Upper lobe of left lung (tissue), 6 donors: ENCODE measurements at regions not wholly inside any gene's neighbourhood (a gene's known extent, or its start where the extent isn't known, plus 50 kb on each side); places are given as distances from the start of the nearest gene placed in this dataset.

Experiments
- ATAC-seq, 2 donors: fragments of 200-7000 bp; cut with Tn5 transposase; one replicate each; pipeline ENCODE4 v1.9.1; 2022; ENCODE audit warnings: mild to moderate bottlenecking in 2 of 2, moderate library complexity in 2 of 2; ENCODE audit not compliant: low FRiP score in 2 of 2
- DNase-seq, 2 donors: peaks; one replicate each; pipeline ENCODE4 v3.0.0-alpha.2; 2019 to 2020
- H3K27ac ChIP-seq, 4 donors: fragments of 200-600 bp; sonication (generic); one replicate each; pipeline ENCODE4 v1.5.1; 2016 to 2019
- H3K27me3 ChIP-seq, 4 donors: fragments of 200-600 bp; sonication (generic); one replicate each; pipeline ENCODE4 v1.5.1; 2017 to 2019
- H3K36me3 ChIP-seq, 4 donors: fragments of 200-600 bp; sonication (generic); one replicate each; pipeline ENCODE4 v1.5.1; 2016 to 2019
- H3K4me1 ChIP-seq, 4 donors: fragments of 200-600 bp; sonication (generic); one replicate each; pipeline ENCODE4 v1.5.1; 2018 to 2019
- H3K4me3 ChIP-seq, 4 donors: fragments of 200-600 bp; sonication (generic); one replicate each; pipeline ENCODE4 v1.5.1; 2017 to 2019; ENCODE audit warnings: mild to moderate bottlenecking in 2 of 4, moderate library complexity in 1 of 4
- H3K9me3 ChIP-seq, 4 donors: fragments of 200-600 bp; sonication (generic); one replicate each; pipeline ENCODE4 v1.5.1; 2018 to 2019
- CTCF ChIP-seq, 6 experiments: fragments of 450-650 bp in 4 of 6; fragments of 200-600 bp in 2 of 6; sonication (generic) in 2 of 6; IDR thresholded peaks; one replicate each; pipeline ENCODE4 v1.5.1; 2016 to 2019; ENCODE audit warnings: antibody characterized with exemption in 6 of 6
- EP300 ChIP-seq, 4 donors: sonication (generic); formaldehyde crosslinking; IDR thresholded peaks; one replicate each; pipeline ENCODE4 v1.5.1; 2017; ENCODE audit warnings: antibody characterized with exemption in 4 of 4, control low read depth in 2 of 4
- POLR2A ChIP-seq, 4 donors: fragments of 450-650 bp; IDR thresholded peaks; one replicate each; pipeline ENCODE4 v1.5.1; 2016 to 2017; ENCODE audit warnings: antibody characterized with exemption in 4 of 4, mild to moderate bottlenecking in 2 of 4
- POLR2AphosphoS5 ChIP-seq, 2 donors: sonication (generic); formaldehyde crosslinking; IDR thresholded peaks; one replicate each; pipeline ENCODE4 v1.5.1; 2017; ENCODE audit warnings: antibody characterized with exemption in 2 of 2
- WGBS, 2 donors: methylation state at CpG; one replicate each; pipeline ENCODE4 v1.1.5; 2017 to 2018; 5-methylcytosine and 5-hydroxymethylcytosine counted together
- donor health status: DM: no; HTN: no; CAD: no; lungs with moderate emphysema.
- donor health status: DM: no; HTN: yes; CAD: no; lungs with severe emphysema.

- 40 to 56% methylated on average over 2 of the region's 2 CpGs for WGBS, 2 donors
- Histone ChIP-seq H3K4me3 (no peak overlapping the region), H3K9me3 (no peaks in the 10 kb centered on the region), H3K4me1 (peaks cover 0 to 15% (median 0%) of the 10 kb centered on the region in 4 donors), H3K36me3 (no peaks in the 10 kb centered on the region), H3K27me3 (no peaks in the 10 kb centered on the region), H3K27ac (no peak overlapping the region)
- no peak for DNase-seq
- no peak for TF ChIP-seq POLR2AphosphoS5 (IDR thresholded peaks at IDR 0.05)
- ATAC-seq: no peak
These were observed 80.1 kb downstream of the DACT1 start for GRCh38 chr14:58717813-58718212.

DNA sequence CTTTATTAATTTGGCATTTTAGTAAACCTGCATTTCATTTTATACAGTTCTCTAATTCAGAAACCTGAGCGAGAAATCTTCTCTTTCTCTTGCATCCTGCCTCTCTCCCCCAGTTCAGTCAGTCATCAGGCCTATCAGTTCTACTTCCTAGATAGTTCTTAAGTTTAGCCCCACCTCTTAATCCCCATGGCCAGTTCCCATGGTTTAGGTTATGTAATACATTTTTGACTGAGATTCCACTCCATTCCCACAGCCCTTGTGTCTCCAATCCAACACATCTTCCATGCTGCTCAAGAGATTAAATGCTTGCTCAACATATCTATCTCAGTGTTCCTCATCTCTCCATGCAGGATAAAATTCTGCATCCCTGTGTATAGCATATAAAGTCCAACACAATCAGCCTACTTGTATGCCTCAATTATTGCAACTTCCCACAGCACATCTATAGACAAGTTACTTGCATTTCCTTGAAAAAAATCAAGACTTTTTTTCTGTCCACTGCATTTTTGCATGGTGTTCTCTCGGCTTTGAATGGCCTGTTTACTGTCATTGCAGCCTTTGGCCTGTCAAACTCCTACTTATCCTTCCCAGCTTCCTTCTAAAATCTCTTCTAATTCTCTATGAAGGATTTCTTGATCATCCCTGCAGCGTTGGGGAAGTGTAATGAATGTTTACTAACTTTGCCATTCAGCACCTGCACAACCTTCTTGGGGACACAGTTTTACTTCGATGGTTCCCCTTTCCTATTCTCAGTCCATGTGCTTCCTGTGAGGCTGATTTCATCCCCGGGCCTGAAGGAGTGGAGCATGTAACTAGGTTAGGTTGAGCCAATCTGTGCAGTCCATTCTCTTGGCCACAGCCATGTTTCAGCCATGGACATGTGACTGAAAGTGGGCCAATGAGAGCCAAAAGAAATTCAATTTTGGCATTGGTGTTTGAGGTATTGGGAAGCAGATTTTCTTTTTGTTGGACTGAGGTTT lies 80.8 kb downstream of the DACT1 start:
- no peak overlapping the region for H3K27ac ChIP-seq
- no peak overlapping the region for H3K4me3 ChIP-seq
- no peaks in the 10 kb centered on the region for H3K9me3 ChIP-seq
- H3K36me3 ChIP-seq: no peaks in the 10 kb centered on the region
- TF ChIP-seq EP300 (IDR thresholded peaks at IDR 0.05): no peak
- no peak for TF ChIP-seq POLR2AphosphoS5 (IDR thresholded peaks at IDR 0.05)
- no peak for TF ChIP-seq POLR2A (IDR thresholded peaks at IDR 0.05)
- TF ChIP-seq CTCF (IDR thresholded peaks at IDR 0.05): no peak
- no peak for DNase-seq
- no peaks in the 10 kb centered on the region for H3K27me3 ChIP-seq
- ATAC-seq: no peak
- 54 to 64% methylated on average over 5 of the region's 5 CpGs for WGBS, 2 donors
- H3K4me1 ChIP-seq: peaks cover 0 to 15% (median 0%) of the 10 kb centered on the region in 4 donors

GRCh38 chr14:58721723-58722122 lies 84.0 kb downstream of the DACT1 start:
- H3K4me1 ChIP-seq: peaks cover 0 to 15% (median 0%) of the 10 kb centered on the region in 4 donors
- H3K27ac ChIP-seq: no peak overlapping the region
- H3K9me3 ChIP-seq: no peaks in the 10 kb centered on the region
- DNase-seq: no peak
- no peak for ATAC-seq
- no peaks in the 10 kb centered on the region for H3K36me3 ChIP-seq
- TF ChIP-seq POLR2A (IDR thresholded peaks at IDR 0.05) (no peak), CTCF (IDR thresholded peaks at IDR 0.05) (no peak), POLR2AphosphoS5 (IDR thresholded peaks at IDR 0.05) (no peak), EP300 (IDR thresholded peaks at IDR 0.05) (no peak)
- H3K27me3 ChIP-seq: no peaks in the 10 kb centered on the region
- WGBS, 2 donors: 93 to 99% methylated on average over 3 of the region's 3 CpGs
- H3K4me3 ChIP-seq: no peak overlapping the region

GRCh38 chr14:58722441-58722840 lies 84.7 kb downstream of the DACT1 start:
- H3K27ac ChIP-seq: no peak overlapping the region
- no peak for TF ChIP-seq POLR2AphosphoS5 (IDR thresholded peaks at IDR 0.05)
- TF ChIP-seq EP300 (IDR thresholded peaks at IDR 0.05): no peak
- no peak for TF ChIP-seq CTCF (IDR thresholded peaks at IDR 0.05)
- TF ChIP-seq POLR2A (IDR thresholded peaks at IDR 0.05): no peak
- DNase-seq: no peak
- WGBS, 2 donors: 65 to 67% methylated on average over 4 of the region's 4 CpGs
- H3K9me3 ChIP-seq: no peaks in the 10 kb centered on the region
- no peak for ATAC-seq
- H3K4me3 ChIP-seq: no peak overlapping the region
- peaks cover 0 to 10% (median 0%) of the 10 kb centered on the region in 4 donors for H3K4me1 ChIP-seq
- no peaks in the 10 kb centered on the region for H3K36me3 ChIP-seq
- H3K27me3 ChIP-seq: no peaks in the 10 kb centered on the region

- Histone ChIP-seq H3K36me3 (no peaks in the 10 kb centered on the region), H3K9me3 (no peaks in the 10 kb centered on the region), H3K27me3 (no peaks in the 10 kb centered on the region), H3K27ac (no peak overlapping the region), H3K4me1 (peaks cover 0 to 6% (median 0%) of the 10 kb centered on the region in 4 donors), H3K4me3 (no peak overlapping the region)
- 45 to 61% methylated on average over 2 of the region's 2 CpGs for WGBS, 2 donors
- no peak for TF ChIP-seq EP300 (IDR thresholded peaks at IDR 0.05)
- TF ChIP-seq POLR2A (IDR thresholded peaks at IDR 0.05): no peak
- no peak for TF ChIP-seq CTCF (IDR thresholded peaks at IDR 0.05)
- no peak for TF ChIP-seq POLR2AphosphoS5 (IDR thresholded peaks at IDR 0.05)
- ATAC-seq: no peak
- no peak for DNase-seq
These were observed 86.4 kb downstream of the DACT1 start for GRCh38 chr14:58724206-58724605.
